ENCODE measurements at regions not wholly inside any gene's neighbourhood (a gene's known extent, or its start where the extent isn't known, plus 50 kb on each side); places are given as distances from the start of the nearest gene placed in this dataset.
A peak's percentile ranks its signal among the peaks of the same experiment; 100 is the strongest.

- Histone ChIP-seq H3K9ac (ENCODE audit: control insufficient read depth, insufficient read depth, low read length) (no peak overlapping the region), H4K20me1 (ENCODE audit: control insufficient read depth, insufficient read depth) (no peaks in the 10 kb centered on the region), H3K4me1 (ENCODE audit: control insufficient read depth, insufficient read depth, low read length) (no peaks in the 10 kb centered on the region), H3K27ac (ENCODE audit: control insufficient read depth, insufficient read depth) (no peak overlapping the region), H2AFZ (ENCODE audit: control insufficient read depth, low read depth, low read length) (no peak overlapping the region), H3K4me3 (no peak overlapping the region), H3K9me3 (replicated peaks; ENCODE audit: control insufficient read depth, insufficient read depth, low read length) (no peaks in the 10 kb centered on the region), H3K79me2 (ENCODE audit: control insufficient read depth, insufficient read depth, low read length) (no peaks in the 10 kb centered on the region), H3K36me3 (ENCODE audit: control insufficient read depth in 2 of 2, insufficient read depth in 2 of 2, low read length in 1 of 2) (no peaks in the 10 kb centered on the region), H3K27me3 (replicated peaks in 1 of 2; ENCODE audit: control insufficient read depth in 2 of 2, insufficient read depth in 2 of 2, low read length in 1 of 2) (no peaks in the 10 kb centered on the region), H3K4me2 (ENCODE audit: control insufficient read depth, insufficient read depth) (no peak overlapping the region)
- intact Hi-C loops (cut with micrococcal nuclease; ENCODE audit: unreplicated experiment), result no loop called here
- DNase-seq (ENCODE audit: low read depth, low spot score) (no peak), FAIRE-seq (no peak), ATAC-seq (no peak)
- CTCF ChIA-PET, result interaction anchor here (1.0 to 8.1 kb wide), 3 partner anchors 153 to 545 kb away, joined by 4 to 240 read pairs (median 143); no protein-coding TSS in a partner anchor
- no TSS peak for BruUV-seq (replicated peaks)
- POLR2A ChIA-PET, result no interaction called here
- SMC1A ChIA-PET (ENCODE audit: uncharacterized antibody, unreplicated experiment), result interaction anchor here (1.4 to 8.2 kb wide), 2 partner anchors 13 to 546 kb away, joined by 5 to 200 read pairs; no protein-coding TSS in a partner anchor
- in situ Hi-C loops (cut with MboI), result no loop called here
- 35% methylated on average over 5 of the region's 5 CpGs for WGBS (ENCODE audit: insufficient coverage, insufficient replicate concordance, low lambda C conversion rate, missing lambda C conversion rate)
- RAD21 ChIA-PET (ENCODE audit: unreplicated experiment), result interaction anchor here (1.3 to 8.4 kb wide), 3 partner anchors 20 to 545 kb away, joined by 3 to 183 read pairs (median 10); no protein-coding TSS in a partner anchor
- TF ChIP-seq BRCA1 (IDR thresholded peaks at IDR 0.05; ENCODE audit: low read depth, low read length) (no peak), KLF5 (IDR thresholded peaks at IDR 0.05; ENCODE audit: partially characterized antibody) (no peak), RCOR1 (conservative IDR thresholded peaks at IDR 0.05; ENCODE audit: low read depth, low read length) (no peak), MXI1 (IDR thresholded peaks at IDR 0.05; ENCODE audit: low read depth, low read length) (no peak)
Observed at GRCh38 chrX:13493659-13494058, 75.7 kb upstream of the EGFL6 start.

GRCh38 chrX:13492286-13492685 lies 77.1 kb upstream of the EGFL6 start:
- RAD21 ChIA-PET (ENCODE audit: unreplicated experiment), result interaction anchor here (0.8 to 8.4 kb wide), 4 partner anchors 15 to 544 kb away, joined by 3 to 183 read pairs (median 6); no protein-coding TSS in a partner anchor
- BruUV-seq (replicated peaks), result no TSS peak
- no peaks in the 10 kb centered on the region for H4K20me1 ChIP-seq (ENCODE audit: control insufficient read depth, insufficient read depth)
- in situ Hi-C loops (cut with MboI), result no loop called here
- 97% methylated on average over 2 of the region's 2 CpGs for WGBS (ENCODE audit: insufficient coverage, insufficient replicate concordance, low lambda C conversion rate, missing lambda C conversion rate)
- H3K36me3 ChIP-seq (ENCODE audit: control insufficient read depth in 2 of 2, insufficient read depth in 2 of 2, low read length in 1 of 2), result no peaks in the 10 kb centered on the region
- no peaks in the 10 kb centered on the region for H3K27me3 ChIP-seq (replicated peaks in 1 of 2; ENCODE audit: control insufficient read depth in 2 of 2, insufficient read depth in 2 of 2, low read length in 1 of 2)
- intact Hi-C loops (cut with micrococcal nuclease; ENCODE audit: unreplicated experiment), result no loop called here
- H3K9ac ChIP-seq (ENCODE audit: control insufficient read depth, insufficient read depth, low read length), result no peak overlapping the region
- H3K4me3 ChIP-seq, result no peak overlapping the region
- TF ChIP-seq SIX5 (IDR thresholded peaks at IDR 0.05; ENCODE audit: low read depth, low read length, severe bottlenecking) (peak; percentile 39), RFX5 (IDR thresholded peaks at IDR 0.05; ENCODE audit: low read depth, low read length) (no peak)
- ATAC-seq (0 out of 3 replicates have a peak, but pooled peaks have one; percentile 22), DNase-seq (ENCODE audit: low read depth, low spot score) (no peak), FAIRE-seq (no peak)
- H2AFZ ChIP-seq (ENCODE audit: control insufficient read depth, low read depth, low read length), result no peak overlapping the region
- H3K9me3 ChIP-seq (replicated peaks; ENCODE audit: control insufficient read depth, insufficient read depth, low read length), result no peaks in the 10 kb centered on the region
- no peaks in the 10 kb centered on the region for H3K79me2 ChIP-seq (ENCODE audit: control insufficient read depth, insufficient read depth, low read length)
- SMC1A ChIA-PET (ENCODE audit: uncharacterized antibody, unreplicated experiment), result interaction anchor here (1.4 to 8.2 kb wide), 5 partner anchors 15 to 545 kb away, joined by 5 to 200 read pairs (median 89); no protein-coding TSS in a partner anchor
- H3K27ac ChIP-seq (ENCODE audit: control insufficient read depth, insufficient read depth), result no peak overlapping the region
- H3K4me1 ChIP-seq (ENCODE audit: control insufficient read depth, insufficient read depth, low read length), result peaks cover 7% of the 10 kb centered on the region
- POLR2A ChIA-PET, result interaction anchor here (0.9 kb wide), 1 partner anchor 677 kb away, joined by 3 read pairs; no protein-coding TSS in a partner anchor
- CTCF ChIA-PET, result interaction anchor here (0.8 to 8.1 kb wide), 5 partner anchors 154 to 544 kb away, joined by 3 to 240 read pairs (median 5); no protein-coding TSS in a partner anchor
- H3K4me2 ChIP-seq (ENCODE audit: control insufficient read depth, insufficient read depth), result no peak overlapping the region
